ENCODE measurements at regions not wholly inside any gene's neighbourhood (a gene's known extent, or its start where the extent isn't known, plus 50 kb on each side); places are given as distances from the start of the nearest gene placed in this dataset.
A peak's percentile ranks its signal among the peaks of the same experiment; 100 is the strongest.

- ATAC-seq (ENCODE audit: low read depth) (no peak), DNase-seq (no peak)
- no peak overlapping the region for H4K91ac ChIP-seq (ENCODE audit: insufficient read depth, low read depth, low read length)
- H2BK15ac ChIP-seq (ENCODE audit: low read depth, low read length): no peak overlapping the region
- no TSS peak for BruUV-seq (replicated peaks)
- H3K36me3 ChIP-seq (ENCODE audit: control insufficient read depth, insufficient read depth, low read length): no peaks in the 10 kb centered on the region
- no peak overlapping the region for H2BK5ac ChIP-seq (ENCODE audit: low read depth, low read length, poor library complexity, severe bottlenecking)
- no peak overlapping the region for H3K18ac ChIP-seq (ENCODE audit: low read depth, low read length)
- H3K4ac ChIP-seq (ENCODE audit: low read depth, low read length): no peak overlapping the region
- no peak overlapping the region for H2BK120ac ChIP-seq (ENCODE audit: low read depth, low read length)
- ChIA-PET POLR2A (ENCODE audit: unreplicated experiment) (no interaction called here), CTCF (no interaction called here)
- dilution Hi-C loops (cut with HindIII; ENCODE audit: low sequenced_read_pairs, unreplicated experiment) (no loop called here), intact Hi-C loops (cut with micrococcal nuclease) (no loop called here), in situ Hi-C loops (cut with MboI; ENCODE audit: low sequenced_read_pairs) (no loop called here)
- peaks cover 25% of the 10 kb centered on the region for H4K20me1 ChIP-seq (ENCODE audit: insufficient read depth, low read length)
- H3K9ac ChIP-seq (ENCODE audit: low read depth, low read length): no peak overlapping the region
- no peak for TF ChIP-seq RCOR1 (IDR thresholded peaks at IDR 0.05; ENCODE audit: insufficient replicate concordance, low read length)
- no peak for TF ChIP-seq SMC3 (IDR thresholded peaks at IDR 0.05; ENCODE audit: low read depth, low read length)
- no peak for TF ChIP-seq RFX5 (IDR thresholded peaks at IDR 0.05; ENCODE audit: low read depth, low read length)
- TF ChIP-seq MAFK (IDR thresholded peaks at IDR 0.05; ENCODE audit: low read depth, low read length): no peak
- no peak for TF ChIP-seq ELK1 (IDR thresholded peaks at IDR 0.05; ENCODE audit: borderline replicate concordance, low read depth, low read length)
- no peak for TF ChIP-seq MAZ (IDR thresholded peaks at IDR 0.05; ENCODE audit: borderline replicate concordance, low read depth, low read length)
- no peak for TF ChIP-seq CEBPB (IDR thresholded peaks at IDR 0.05; ENCODE audit: low read depth, low read length)
- TF ChIP-seq RAD21 (IDR thresholded peaks at IDR 0.05; ENCODE audit: low read length): no peak
- TF ChIP-seq FOS (IDR thresholded peaks at IDR 0.05; ENCODE audit: low read depth, low read length): no peak
- TF ChIP-seq CHD1 (IDR thresholded peaks at IDR 0.05; ENCODE audit: low read depth, low read length): no peak
- no peak for TF ChIP-seq CTCF (conservative IDR thresholded peaks at IDR 0.05; ENCODE audit: low read depth, low read length)
- TF ChIP-seq USF2 (IDR thresholded peaks at IDR 0.05; ENCODE audit: low read depth, low read length): no peak
- TF ChIP-seq BHLHE40 (IDR thresholded peaks at IDR 0.05; ENCODE audit: low read depth, low read length): no peak
- no peak for TF ChIP-seq POLR2A (IDR thresholded peaks at IDR 0.05; ENCODE audit: low read depth, low read length)
- no peak for TF ChIP-seq MXI1 (IDR thresholded peaks at IDR 0.05; ENCODE audit: borderline replicate concordance, low read depth, low read length)
- TF ChIP-seq NFE2L2 (IDR thresholded peaks at IDR 0.05; ENCODE audit: low read depth, low read length): no peak
- no peak overlapping the region for H2AK5ac ChIP-seq (ENCODE audit: low read depth, low read length)
- H3K27me3 ChIP-seq (ENCODE audit: control insufficient read depth, insufficient read depth, low read length): peaks cover 5% of the 10 kb centered on the region; the same call in 1 of the 2 replicates
- H3K14ac ChIP-seq (replicated peaks; ENCODE audit: low read depth, low read length): no peak overlapping the region
- no peak overlapping the region for H3K27ac ChIP-seq (ENCODE audit: insufficient read depth, low read length)
- no peak overlapping the region for H4K5ac ChIP-seq (ENCODE audit: low read depth, low read length)
- no peak overlapping the region for H3K56ac ChIP-seq (ENCODE audit: extremely low read depth, insufficient read depth, low read length)
- H3K9me3 ChIP-seq (ENCODE audit: control insufficient read depth, insufficient read depth, low read length): no peaks in the 10 kb centered on the region
- no peak overlapping the region for H2BK20ac ChIP-seq (ENCODE audit: low read depth, low read length)
- peaks cover 23 to 35% of the 10 kb centered on the region in 2 experiments for H3K79me1 ChIP-seq (ENCODE audit: low read depth in 1 of 2, low read length in 2 of 2)
- H3K4me1 ChIP-seq (ENCODE audit: control insufficient read depth, insufficient read depth, low read length): peaks cover 22% of the 10 kb centered on the region
- no peak overlapping the region for H3K4me3 ChIP-seq (ENCODE audit: insufficient read depth, low read depth, low read length)
- peak overlapping the region; percentile 91 for H2AK9ac ChIP-seq (replicated peaks; ENCODE audit: low read depth, low read length, poor library complexity)
- 94% methylated on average over 3 of the region's 10 CpGs; no CpG with 5 or more reads in 1 of the 2 experiments for WGBS, 2 experiments (ENCODE audit: extremely low coverage in 2 of 2, insufficient read length in 1 of 2)
- no peak overlapping the region for H4K8ac ChIP-seq (ENCODE audit: low read depth in 2 of 2, low read length in 2 of 2)
- H2AFZ ChIP-seq (replicated peaks; ENCODE audit: low read length, poor library complexity): peak overlapping the region; percentile 29
- peaks cover 18% of the 10 kb centered on the region; the same call in 1 of the 2 replicates for H3K9me1 ChIP-seq (ENCODE audit: insufficient read depth, low read length)
- no peak overlapping the region for H3K23ac ChIP-seq (ENCODE audit: low read depth, low read length)
- H3K4me2 ChIP-seq (ENCODE audit: low read depth, low read length): no peak overlapping the region
These were observed 157.8 kb upstream of the GRK3 start for GRCh38 chr22:25406510-25407210.

Data from IMR-90 (cell line).